BLaER1 treated with 17β-estradiol and CSF1 and Interleukin-3, amounts not matched to agents 10 nM and 100 nM (cell line): ENCODE measurements at regions not wholly inside any gene's neighbourhood (a gene's known extent, or its start where the extent isn't known, plus 50 kb on each side); places are given as distances from the start of the nearest gene placed in this dataset.

Source experiments
- H3K27ac ChIP-seq, 11 experiments: shearing (Covaris generic); formaldehyde crosslinking; 2 replicates each; pipeline ENCODE4 v1.8.1; 2022
- H3K27me3 ChIP-seq, 11 experiments: shearing (Covaris generic); formaldehyde crosslinking; 2 replicates each; pipeline ENCODE4 v1.8.1; 2022
- H3K36me3 ChIP-seq, 11 experiments: shearing (Covaris generic); formaldehyde crosslinking; 2 replicates each; pipeline ENCODE4 v1.8.1; 2022
- H3K4me1 ChIP-seq, 10 experiments: shearing (Covaris generic); formaldehyde crosslinking; 2 replicates each; pipeline ENCODE4 v1.8.1; 2022
- H3K4me2 ChIP-seq, 11 experiments: shearing (Covaris generic); formaldehyde crosslinking; 2 replicates each; pipeline ENCODE4 v1.8.1; 2022
- H3K4me3 ChIP-seq, 10 experiments: shearing (Covaris generic); formaldehyde crosslinking; 2 replicates each; pipeline ENCODE4 v1.8.1; 2022
- H3K9ac ChIP-seq, 11 experiments: shearing (Covaris generic); formaldehyde crosslinking; 2 replicates each; pipeline ENCODE4 v1.8.1; 2022
- H3K9me3 ChIP-seq, 11 experiments: shearing (Covaris generic); formaldehyde crosslinking; replicated peaks in 1 of 11; 2 replicates each; pipeline ENCODE4 v1.8.1; 2022
- H4K20me1 ChIP-seq, 11 experiments: shearing (Covaris generic); formaldehyde crosslinking; 2 replicates each; pipeline ENCODE4 v1.8.1; 2022
- Cebpa-rat ChIP-seq, 11 experiments: shearing (Covaris generic); IDR thresholded peaks; 2 replicates each; pipeline ENCODE4 v1.8.1; 2022

DNA sequence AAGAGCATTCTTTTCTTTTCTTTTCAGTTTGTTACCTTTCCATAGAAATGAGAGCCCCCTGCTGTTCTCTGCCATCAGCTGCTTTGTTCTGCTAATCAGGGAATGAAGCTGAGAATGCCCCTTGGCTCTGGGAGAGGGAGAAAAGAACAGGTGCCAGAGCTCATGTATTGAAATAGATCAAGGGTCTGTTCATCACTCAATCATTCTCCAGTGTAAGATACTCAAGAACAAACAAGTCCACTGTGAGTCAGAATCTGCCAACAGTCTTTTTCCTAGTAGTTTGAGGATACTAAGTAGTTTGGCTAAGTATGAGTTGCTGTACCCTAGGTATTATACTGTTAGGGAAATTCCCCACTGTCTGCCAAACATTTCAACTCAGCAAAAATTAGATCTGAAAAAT, 144.3 kb downstream of the RTL3 start:
- Histone ChIP-seq H3K4me2 (no peak overlapping the region), H4K20me1 (no peaks in the 10 kb centered on the region; a peak in 1 of 22 replicates), H3K9ac (no peak overlapping the region), H3K4me3 (no peak overlapping the region), H3K9me3 (no peaks in the 10 kb centered on the region), H3K27me3 (peaks cover 78 to 100% (median 100%) of the 10 kb centered on the region in 11 experiments), H3K4me1 (0 out of 20 replicates have a peak, but pooled peaks cover 0 to 5% (median 0%) of the 10 kb centered on the region in 10 experiments), H3K27ac (no peak overlapping the region), H3K36me3 (no peaks in the 10 kb centered on the region)
- no peak for TF ChIP-seq Cebpa-rat (IDR thresholded peaks at IDR 0.05)

DNA sequence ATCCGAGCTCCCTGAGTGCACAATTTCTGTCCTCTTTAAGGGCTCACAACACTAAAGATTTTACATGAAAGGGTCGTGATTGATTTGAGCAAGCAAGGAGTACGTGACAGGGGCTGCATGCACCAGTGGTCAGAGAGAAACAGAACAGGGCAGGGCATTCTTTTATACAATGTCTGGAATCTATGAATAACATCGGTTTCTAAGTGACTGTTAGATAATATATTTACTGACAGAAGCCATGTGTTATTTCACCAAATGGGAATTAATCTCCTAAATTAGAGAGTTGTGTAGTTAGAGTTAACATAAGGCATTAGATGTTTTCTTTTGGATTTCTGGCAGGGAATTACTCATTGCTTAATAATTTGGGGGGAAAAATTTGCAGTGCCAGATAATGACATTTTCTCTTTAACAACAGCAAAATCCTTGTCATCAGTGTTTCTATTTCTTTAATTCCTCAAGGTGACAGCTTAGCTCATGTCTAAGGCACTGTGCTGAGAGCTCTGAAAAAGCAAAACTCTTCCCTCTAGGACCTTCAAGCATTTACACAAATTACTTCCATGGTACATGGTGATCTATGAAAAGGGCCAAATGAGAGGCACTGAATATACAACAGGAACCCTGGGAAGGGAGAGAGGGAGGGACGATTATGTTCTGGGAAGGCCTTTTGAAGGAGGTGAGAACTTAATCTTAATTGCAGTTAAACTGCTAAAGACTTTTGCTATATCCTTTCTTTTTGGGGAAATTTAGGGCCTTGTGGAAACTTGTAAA, 145.0 kb downstream of the RTL3 start:
- no peak for TF ChIP-seq Cebpa-rat (IDR thresholded peaks at IDR 0.05)
- Histone ChIP-seq H3K9me3 (peaks cover 0 to 2% (median 0%) of the 10 kb centered on the region in 11 experiments; a peak in 2 of 22 replicates), H3K9ac (no peak overlapping the region), H3K27ac (no peak overlapping the region), H3K4me1 (0 out of 20 replicates have a peak, but pooled peaks cover 0 to 5% (median 0%) of the 10 kb centered on the region in 10 experiments), H3K4me2 (no peak overlapping the region), H3K4me3 (no peak overlapping the region), H4K20me1 (no peaks in the 10 kb centered on the region; a peak in 1 of 22 replicates), H3K36me3 (no peaks in the 10 kb centered on the region), H3K27me3 (peaks cover 73 to 100% (median 100%) of the 10 kb centered on the region in 11 experiments)

DNA sequence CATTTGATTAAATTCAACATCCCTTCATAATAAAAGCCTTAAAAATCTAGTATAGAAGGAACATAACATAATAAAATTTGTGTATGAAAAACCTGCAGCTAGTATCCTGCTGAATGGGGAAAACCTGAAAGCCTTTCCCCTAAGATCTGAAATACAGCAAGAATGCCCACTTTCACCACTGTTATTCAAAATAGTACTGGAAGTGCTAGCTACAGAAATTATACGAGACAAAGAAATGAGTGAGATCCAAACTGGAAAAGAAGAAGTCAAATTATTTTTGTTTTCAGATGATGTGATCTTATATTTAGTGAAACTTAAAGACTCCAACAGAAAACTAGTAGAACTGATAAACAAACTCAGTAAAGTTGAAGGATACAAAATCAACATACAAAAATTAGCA, 152.9 kb downstream of the RTL3 start:
- no peak for TF ChIP-seq Cebpa-rat (IDR thresholded peaks at IDR 0.05)
- H3K27me3 ChIP-seq = peaks cover 65 to 100% (median 99%) of the 10 kb centered on the region in 11 experiments
- peaks cover 0 to 19% (median 7%) of the 10 kb centered on the region in 11 experiments; a peak in 9 of 22 replicates for H3K9me3 ChIP-seq
- H4K20me1 ChIP-seq = peaks cover 0 to 4% (median 0%) of the 10 kb centered on the region in 11 experiments; a peak in 1 of 22 replicates
- no peak overlapping the region for H3K4me3 ChIP-seq
- H3K9ac ChIP-seq = no peak overlapping the region
- H3K36me3 ChIP-seq = no peaks in the 10 kb centered on the region
- no peak overlapping the region for H3K27ac ChIP-seq
- no peak overlapping the region for H3K4me2 ChIP-seq
- H3K4me1 ChIP-seq = peaks cover 0 to 11% (median 0%) of the 10 kb centered on the region in 10 experiments; a peak in 2 of 20 replicates

- Histone ChIP-seq H3K4me1 (no peaks in the 10 kb centered on the region), H3K36me3 (no peaks in the 10 kb centered on the region), H4K20me1 (no peaks in the 10 kb centered on the region; a peak in 3 of 22 replicates), H3K4me3 (no peak overlapping the region), H3K27ac (no peak overlapping the region), H3K9me3 (no peaks in the 10 kb centered on the region), H3K4me2 (no peak overlapping the region), H3K27me3 (peaks cover 97 to 100% (median 100%) of the 10 kb centered on the region in 11 experiments), H3K9ac (no peak overlapping the region)
- TF ChIP-seq Cebpa-rat (IDR thresholded peaks at IDR 0.05) = no peak
Observed at GRCh38 chrX:78496483-78496882, 162.6 kb downstream of the RTL3 start.

GRCh38 chrX:78493180-78493579, 165.8 kb upstream of the CYSLTR1 start:
- no peak overlapping the region for H3K4me2 ChIP-seq
- no peaks in the 10 kb centered on the region; a peak in 1 of 22 replicates for H4K20me1 ChIP-seq
- H3K4me3 ChIP-seq = no peak overlapping the region
- no peaks in the 10 kb centered on the region for H3K4me1 ChIP-seq
- no peaks in the 10 kb centered on the region for H3K36me3 ChIP-seq
- no peak for TF ChIP-seq Cebpa-rat (IDR thresholded peaks at IDR 0.05)
- H3K27me3 ChIP-seq = peaks cover 66 to 74% (median 74%) of the 10 kb centered on the region in 11 experiments
- H3K9me3 ChIP-seq = no peaks in the 10 kb centered on the region
- no peak overlapping the region for H3K9ac ChIP-seq
- H3K27ac ChIP-seq = no peak overlapping the region

DNA sequence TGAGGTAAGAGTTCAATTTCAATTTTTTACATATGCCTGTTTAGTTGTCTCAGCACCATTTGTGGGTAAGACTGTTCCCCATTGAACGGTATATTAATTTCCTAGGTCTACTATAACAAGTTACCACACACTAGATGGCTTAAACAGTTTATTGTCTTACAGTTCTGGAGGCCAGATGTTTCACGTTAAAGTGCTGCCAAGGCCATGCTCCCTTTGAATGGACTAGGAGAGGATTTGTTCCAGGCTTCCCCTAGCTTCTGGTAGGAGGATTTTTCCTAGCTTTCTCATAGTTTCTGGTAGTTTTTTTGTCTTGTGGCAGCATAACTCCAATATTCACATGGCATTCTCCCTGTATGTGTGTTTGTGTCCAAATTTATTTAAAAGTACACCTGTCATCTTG, 149.3 kb upstream of the CYSLTR1 start:
- Histone ChIP-seq H3K36me3 (no peaks in the 10 kb centered on the region), H3K9me3 (peaks cover 0 to 8% (median 5%) of the 10 kb centered on the region in 11 experiments; a peak in 8 of 22 replicates), H3K4me1 (no peaks in the 10 kb centered on the region), H3K27ac (no peak overlapping the region), H3K4me3 (no peak overlapping the region), H4K20me1 (no peaks in the 10 kb centered on the region), H3K9ac (no peak overlapping the region), H3K27me3 (peaks cover 52 to 98% (median 91%) of the 10 kb centered on the region in 11 experiments), H3K4me2 (no peak overlapping the region)
- no peak for TF ChIP-seq Cebpa-rat (IDR thresholded peaks at IDR 0.05)

GRCh38 chrX:78456909-78457308, 129.5 kb upstream of the CYSLTR1 start:
- Histone ChIP-seq H3K27me3 (peaks cover 30 to 96% (median 84%) of the 10 kb centered on the region in 11 experiments), H3K9ac (no peak overlapping the region), H3K4me1 (no peaks in the 10 kb centered on the region), H3K27ac (no peak overlapping the region), H3K36me3 (no peaks in the 10 kb centered on the region), H3K9me3 (peaks cover 6 to 47% (median 23%) of the 10 kb centered on the region in 11 experiments; a peak in 21 of 22 replicates), H3K4me2 (no peak overlapping the region), H4K20me1 (no peaks in the 10 kb centered on the region), H3K4me3 (no peak overlapping the region)
- no peak for TF ChIP-seq Cebpa-rat (IDR thresholded peaks at IDR 0.05)

GRCh38 chrX:78455901-78456300, 128.5 kb upstream of the CYSLTR1 start:
- H3K27me3 ChIP-seq = peaks cover 36 to 93% (median 81%) of the 10 kb centered on the region in 11 experiments
- no peak overlapping the region for H3K9ac ChIP-seq
- no peaks in the 10 kb centered on the region for H3K4me1 ChIP-seq
- no peak overlapping the region for H3K4me2 ChIP-seq
- peaks cover 6 to 39% (median 23%) of the 10 kb centered on the region in 11 experiments; a peak in 21 of 22 replicates for H3K9me3 ChIP-seq
- no peaks in the 10 kb centered on the region for H4K20me1 ChIP-seq
- no peaks in the 10 kb centered on the region for H3K36me3 ChIP-seq
- H3K4me3 ChIP-seq = no peak overlapping the region
- TF ChIP-seq Cebpa-rat (IDR thresholded peaks at IDR 0.05) = no peak
- no peak overlapping the region for H3K27ac ChIP-seq

DNA sequence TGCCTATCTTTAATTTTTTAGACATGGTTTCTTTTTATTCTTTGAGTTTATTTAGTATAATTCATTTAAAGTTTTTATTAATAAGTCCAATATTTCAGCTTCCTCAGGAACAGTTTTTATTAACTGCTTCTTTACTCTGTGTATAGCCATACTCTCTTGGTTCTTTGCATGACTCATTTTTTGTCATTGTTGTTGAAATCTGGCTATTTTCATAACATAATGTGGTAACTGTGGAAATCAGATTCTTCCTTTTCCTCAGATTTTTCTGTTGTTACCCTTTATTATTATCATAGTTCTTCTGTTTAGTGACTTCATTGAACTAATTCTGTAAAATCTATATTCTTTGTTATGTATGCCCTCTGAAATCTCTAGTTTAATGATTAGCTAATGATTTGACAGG, 124.9 kb upstream of the CYSLTR1 start:
- Histone ChIP-seq H3K9me3 (peaks cover 5 to 26% (median 13%) of the 10 kb centered on the region in 11 experiments; a peak in 18 of 22 replicates), H3K4me2 (no peak overlapping the region), H3K27ac (no peak overlapping the region), H3K4me3 (no peak overlapping the region), H4K20me1 (no peaks in the 10 kb centered on the region), H3K27me3 (peaks cover 40 to 81% (median 66%) of the 10 kb centered on the region in 11 experiments), H3K4me1 (no peaks in the 10 kb centered on the region), H3K9ac (no peak overlapping the region), H3K36me3 (no peaks in the 10 kb centered on the region)
- no peak for TF ChIP-seq Cebpa-rat (IDR thresholded peaks at IDR 0.05)
